ENCODE measurements at regions not wholly inside any gene's neighbourhood (a gene's known extent, or its start where the extent isn't known, plus 50 kb on each side); places are given as distances from the start of the nearest gene placed in this dataset.

DNA sequence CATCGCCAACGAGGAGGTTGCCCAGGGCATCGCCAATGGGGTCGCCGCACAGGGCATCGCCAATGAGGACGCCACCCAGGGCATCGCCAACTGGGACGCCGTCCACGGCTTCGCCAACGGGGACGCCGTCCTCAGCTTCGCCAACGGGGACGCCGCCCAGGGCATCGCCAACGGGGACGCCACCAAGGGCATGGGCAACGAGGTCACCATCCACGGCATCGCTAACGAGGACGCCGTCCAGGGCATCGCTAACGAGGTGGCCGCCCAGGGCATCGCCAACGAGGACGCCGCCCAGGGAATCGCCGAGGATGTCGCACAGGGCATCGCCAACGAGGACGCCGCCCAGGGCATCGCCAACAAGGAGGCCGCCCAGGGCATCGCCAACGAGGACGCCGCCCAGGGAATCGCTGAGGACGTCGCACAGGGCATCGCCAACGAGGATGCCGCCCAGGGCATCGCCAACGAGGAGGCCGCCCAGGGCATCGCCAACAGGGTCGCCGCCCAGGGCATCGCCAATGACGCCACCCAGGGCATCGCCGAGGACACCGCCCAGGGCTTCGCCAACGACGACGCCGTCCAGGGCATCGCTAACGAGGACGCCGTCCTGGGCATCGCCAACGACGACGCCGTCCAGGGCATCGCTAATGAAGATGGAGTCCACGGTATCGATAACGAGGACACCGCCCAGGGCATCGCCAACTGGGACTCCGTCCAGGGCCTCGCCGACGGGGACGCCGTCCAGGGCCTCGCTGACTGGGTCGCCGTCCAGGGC, 945.7 kb downstream of the TUBA3C start:
- no peak for TF ChIP-seq POLR2A (IDR thresholded peaks at IDR 0.05)
- TF ChIP-seq, protein P1, sequence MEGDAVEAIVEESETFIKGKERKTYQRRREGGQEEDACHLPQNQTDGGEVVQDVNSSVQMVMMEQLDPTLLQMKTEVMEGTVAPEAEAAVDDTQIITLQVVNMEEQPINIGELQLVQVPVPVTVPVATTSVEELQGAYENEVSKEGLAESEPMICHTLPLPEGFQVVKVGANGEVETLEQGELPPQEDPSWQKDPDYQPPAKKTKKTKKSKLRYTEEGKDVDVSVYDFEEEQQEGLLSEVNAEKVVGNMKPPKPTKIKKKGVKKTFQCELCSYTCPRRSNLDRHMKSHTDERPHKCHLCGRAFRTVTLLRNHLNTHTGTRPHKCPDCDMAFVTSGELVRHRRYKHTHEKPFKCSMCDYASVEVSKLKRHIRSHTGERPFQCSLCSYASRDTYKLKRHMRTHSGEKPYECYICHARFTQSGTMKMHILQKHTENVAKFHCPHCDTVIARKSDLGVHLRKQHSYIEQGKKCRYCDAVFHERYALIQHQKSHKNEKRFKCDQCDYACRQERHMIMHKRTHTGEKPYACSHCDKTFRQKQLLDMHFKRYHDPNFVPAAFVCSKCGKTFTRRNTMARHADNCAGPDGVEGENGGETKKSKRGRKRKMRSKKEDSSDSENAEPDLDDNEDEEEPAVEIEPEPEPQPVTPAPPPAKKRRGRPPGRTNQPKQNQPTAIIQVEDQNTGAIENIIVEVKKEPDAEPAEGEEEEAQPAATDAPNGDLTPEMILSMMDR (IDR thresholded peaks at IDR 0.05): no peak
- no peak for TF ChIP-seq EP300 (IDR thresholded peaks at IDR 0.05)
